HG02759 (cell line): ENCODE measurements at regions not wholly inside any gene's neighbourhood (a gene's known extent, or its start where the extent isn't known, plus 50 kb on each side); places are given as distances from the start of the nearest gene placed in this dataset.
"Not testable (repeated sequence)": the region's sequence is repeated elsewhere in the genome, so short reads cannot be mapped to it uniquely, and the experiment has no call there.

ENCODE experiments used
- ATAC-seq: cut with Tn5 transposase; IDR thresholded peaks from one replicate; pipeline ENCODE4 v1.9.1; 2021; ENCODE audit warnings: mild to moderate bottlenecking, moderate library complexity; ENCODE audit not compliant: unreplicated experiment

GRCh38 chr2:138066139-138066806, 102.0 kb downstream of the HNMT start:
- ATAC-seq: no peak

GRCh38 chr2:138066841-138067240, 102.6 kb downstream of the HNMT start:
- no peak for ATAC-seq

GRCh38 chr2:138068669-138069068, 104.4 kb downstream of the HNMT start:
- not testable (repeated sequence) for ATAC-seq

- ATAC-seq: not testable (repeated sequence)
Measured at GRCh38 chr2:138071042-138071719, 106.9 kb downstream of the HNMT start.

GRCh38 chr2:138071720-138072719, 107.7 kb downstream of the HNMT start:
- ATAC-seq: no peak

- no peak for ATAC-seq
Measured at GRCh38 chr2:138078153-138078552, 113.9 kb downstream of the HNMT start.

- ATAC-seq: no peak
Measured at GRCh38 chr2:138079976-138080375, 115.7 kb downstream of the HNMT start.

GRCh38 chr2:138081225-138082073, 117.2 kb downstream of the HNMT start:
- no peak for ATAC-seq

- no peak for ATAC-seq
Measured at GRCh38 chr2:138084206-138084605, 119.9 kb downstream of the HNMT start.

- ATAC-seq: not testable (repeated sequence)
Measured at GRCh38 chr2:138085441-138085840, 121.2 kb downstream of the HNMT start.

- ATAC-seq: no peak
Measured at GRCh38 chr2:138086576-138086975, 122.3 kb downstream of the HNMT start.

- ATAC-seq: no peak
Measured at GRCh38 chr2:138087751-138088593, 123.7 kb downstream of the HNMT start.

- ATAC-seq: peak; percentile 87
Measured at GRCh38 chr2:138090330-138090729, 126.1 kb downstream of the HNMT start.

- ATAC-seq: no peak
Measured at GRCh38 chr2:138093455-138093854, 129.2 kb downstream of the HNMT start.

GRCh38 chr2:138094031-138094430, 129.8 kb downstream of the HNMT start:
- no peak for ATAC-seq

GRCh38 chr2:138095336-138095735, 131.1 kb downstream of the HNMT start:
- ATAC-seq: no peak

GRCh38 chr2:138099288-138099687, 135.0 kb downstream of the HNMT start:
- not testable (repeated sequence) for ATAC-seq

GRCh38 chr2:138101718-138102117, 137.4 kb downstream of the HNMT start:
- ATAC-seq: no peak

- ATAC-seq: no peak
Measured at GRCh38 chr2:138102664-138103063, 138.4 kb downstream of the HNMT start.

- ATAC-seq: no peak
Measured at GRCh38 chr2:138103156-138103555, 138.9 kb downstream of the HNMT start.
